ENCODE measurements at regions not wholly inside any gene's neighbourhood (a gene's known extent, or its start where the extent isn't known, plus 50 kb on each side); places are given as distances from the start of the nearest gene placed in this dataset.
"Not testable (repeated sequence)": the region's sequence is repeated elsewhere in the genome, so short reads cannot be mapped to it uniquely, and the experiment has no call there.

GRCh38 chr6:144939921-144940320 is 654.8 kb downstream of the UTRN start:
- DNase-seq: no peak

DNA sequence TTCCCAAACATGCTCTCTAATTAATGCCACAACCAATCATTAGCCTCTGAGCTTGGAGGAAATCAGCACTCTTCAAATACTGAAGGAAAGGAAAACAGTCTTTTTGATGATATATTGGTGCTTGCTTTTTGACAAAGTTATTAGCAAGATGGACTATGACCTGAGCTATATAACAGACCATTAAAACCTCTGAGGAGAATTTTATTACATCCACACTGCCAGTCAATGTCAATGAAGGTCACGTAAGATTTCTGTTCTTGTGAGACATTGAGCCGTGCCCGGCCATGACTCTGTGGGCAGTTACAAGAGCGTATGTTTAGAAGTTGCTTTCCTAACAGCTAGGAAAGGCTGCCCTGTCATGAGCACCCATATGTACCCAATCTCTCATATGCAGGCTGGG is 659.0 kb downstream of the UTRN start:
- no peak for DNase-seq

GRCh38 chr6:144947398-144947976 is 662.4 kb downstream of the UTRN start:
- no peak for DNase-seq

- no peak for DNase-seq
Observed at GRCh38 chr6:144951730-144952437, 666.7 kb downstream of the UTRN start.

- no peak for DNase-seq
Observed at GRCh38 chr6:144952456-144953240, 667.5 kb downstream of the UTRN start.

- DNase-seq: no peak
Observed at GRCh38 chr6:144953552-144954240, 668.6 kb downstream of the UTRN start.

DNA sequence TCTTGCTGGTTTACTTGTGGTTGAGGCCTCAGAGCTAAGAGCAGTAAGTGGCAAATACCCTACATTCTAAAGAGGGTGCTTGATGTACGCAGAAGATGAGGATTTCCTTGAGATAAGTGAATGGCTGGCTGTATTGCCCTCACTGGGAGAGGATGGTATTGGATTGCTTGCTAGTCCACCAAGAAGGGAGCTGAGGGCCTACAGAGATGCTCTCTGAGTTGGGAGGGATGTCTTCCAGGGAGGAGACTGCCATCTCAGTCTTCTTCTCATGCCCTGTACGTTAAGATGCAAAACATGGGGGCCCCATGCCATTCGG is 669.1 kb downstream of the UTRN start:
- DNase-seq: no peak

- no peak for DNase-seq
Observed at GRCh38 chr6:144955392-144955791, 670.3 kb downstream of the UTRN start.

DNA sequence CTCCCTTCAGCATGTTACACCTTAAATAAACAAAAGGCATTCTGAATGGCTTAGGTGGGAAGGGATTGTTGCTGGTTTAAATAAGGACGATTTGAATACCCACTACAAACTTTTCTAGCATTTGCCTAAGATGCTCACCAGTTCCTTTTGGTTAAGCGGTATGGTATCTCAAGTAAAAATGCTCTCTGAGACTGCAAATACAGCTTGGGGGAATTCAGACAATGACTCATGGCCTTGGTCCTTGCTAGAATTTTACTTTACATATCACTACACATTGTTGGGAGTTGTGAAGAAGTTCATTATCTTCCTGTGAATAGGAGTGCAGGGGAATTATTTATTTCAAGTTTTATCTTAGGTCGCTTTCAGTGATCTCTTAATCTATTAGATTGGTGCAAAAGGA is 670.7 kb downstream of the UTRN start:
- no peak for DNase-seq

DNA sequence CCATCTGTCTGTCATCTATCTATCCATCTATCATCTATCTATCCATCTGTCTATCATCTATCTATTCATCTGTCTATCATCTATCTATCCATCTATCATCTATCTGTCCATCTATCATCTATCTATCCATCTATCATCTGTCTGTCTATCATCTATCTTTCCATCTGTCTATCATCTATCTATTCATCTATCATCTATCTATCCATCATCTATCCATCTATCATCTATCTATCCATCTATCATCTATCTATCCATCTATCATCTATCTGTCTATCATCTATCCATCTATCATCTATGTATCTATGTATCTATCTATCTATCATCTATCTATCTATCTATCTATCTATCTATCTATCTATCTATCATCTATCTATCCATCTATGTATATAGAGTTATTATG is 671.6 kb downstream of the UTRN start:
- not testable (repeated sequence) for DNase-seq

- DNase-seq: no peak
Observed at GRCh38 chr6:144957236-144957937, 672.3 kb downstream of the UTRN start.

GRCh38 chr6:144969154-144969553 is 684.0 kb downstream of the UTRN start:
- no peak for DNase-seq

- DNase-seq: no peak
Observed at GRCh38 chr6:144969602-144970272, 684.6 kb downstream of the UTRN start.

GRCh38 chr6:144977250-144977864 is 692.2 kb downstream of the UTRN start:
- DNase-seq: not testable (repeated sequence)

DNA sequence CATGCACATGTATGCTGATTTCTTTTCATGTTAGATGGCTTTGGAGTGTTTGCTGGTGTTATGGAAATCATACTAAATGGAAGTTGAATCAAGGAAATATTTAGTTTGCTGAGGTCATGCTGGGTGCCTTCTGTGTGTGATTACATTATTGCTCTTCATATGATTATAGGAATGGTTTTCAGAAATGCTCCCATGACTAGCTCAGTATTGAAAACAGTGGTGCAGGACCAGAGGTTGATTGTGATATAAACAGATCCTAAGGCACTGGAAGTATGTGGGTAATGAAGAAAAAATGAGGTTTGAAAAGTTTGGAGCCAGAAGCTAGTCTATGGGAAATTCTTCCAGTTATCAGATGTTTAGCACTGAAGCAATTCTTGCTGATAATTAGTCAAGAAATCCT is 693.1 kb downstream of the UTRN start:
- DNase-seq: no peak

- DNase-seq: no peak
Observed at GRCh38 chr6:144986271-144986670, 701.1 kb downstream of the UTRN start.

- DNase-seq: no peak
Observed at GRCh38 chr6:144989319-144990107, 704.4 kb downstream of the UTRN start.

DNA sequence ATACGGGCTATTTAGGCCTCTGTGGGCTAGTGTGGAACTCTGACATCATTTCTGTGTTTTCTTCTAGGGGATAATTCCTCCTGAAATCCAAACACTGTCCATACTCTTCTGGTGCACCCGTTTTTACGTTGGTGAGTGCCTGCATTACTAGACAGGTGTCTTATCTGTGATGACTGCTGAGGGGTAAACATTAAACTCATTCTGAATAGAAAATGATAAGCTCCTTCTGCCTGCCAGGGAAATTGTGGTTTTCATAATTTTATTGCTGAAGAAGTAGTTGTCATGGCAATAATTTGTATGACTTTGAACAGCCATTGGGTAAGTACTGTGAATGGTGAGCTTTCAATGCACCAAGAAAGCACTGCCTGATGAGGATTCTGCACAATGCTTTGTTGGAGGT is 705.6 kb downstream of the UTRN start:
- no peak for DNase-seq

DNA sequence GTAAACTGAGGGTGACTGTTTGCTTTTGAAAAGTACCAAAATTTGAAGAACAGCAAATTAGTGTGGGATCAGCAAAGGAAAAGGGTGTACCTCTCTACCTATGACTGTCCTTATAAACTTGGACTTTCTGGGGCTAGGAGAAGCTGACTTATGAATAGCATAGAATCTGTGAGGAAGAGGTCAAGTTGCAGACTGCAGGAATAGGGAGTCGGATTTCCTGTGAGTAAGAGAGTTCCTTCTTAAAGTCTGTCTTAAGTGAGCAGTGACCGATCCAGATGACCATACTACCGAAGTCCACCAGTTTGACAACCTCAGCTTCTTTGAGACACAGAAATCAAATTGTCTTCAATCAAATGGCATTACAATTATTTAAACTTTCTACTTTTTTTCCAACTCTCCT is 708.7 kb downstream of the UTRN start:
- DNase-seq: no peak

- DNase-seq: no peak
Observed at GRCh38 chr6:144997996-144998395, 712.9 kb downstream of the UTRN start.

DNA sequence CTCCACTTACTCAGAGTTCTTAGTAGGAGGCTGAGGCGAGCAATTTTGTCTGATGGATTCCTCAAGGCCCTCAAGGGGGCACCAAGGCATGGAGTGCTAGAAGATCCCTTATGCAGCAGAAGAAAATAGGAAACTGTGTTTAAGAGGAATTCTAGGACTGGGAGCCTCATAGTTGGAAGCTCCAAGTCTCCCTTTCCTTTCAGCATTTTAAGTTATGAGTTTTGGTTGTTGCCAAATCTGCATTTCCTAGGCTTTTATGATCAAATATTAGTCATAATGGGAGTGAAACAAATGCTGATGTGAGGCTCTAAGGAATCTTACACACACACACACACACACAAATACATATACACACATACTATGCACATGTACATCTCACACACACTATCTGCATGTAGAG is 714.0 kb downstream of the UTRN start:
- DNase-seq: no peak

All from NCI-H1694 treated with DMSO at 0.1 percent for 48 hours (cell line).